SK-N-SH (cell line): ENCODE measurements at regions not wholly inside any gene's neighbourhood (a gene's known extent, or its start where the extent isn't known, plus 50 kb on each side); places are given as distances from the start of the nearest gene placed in this dataset.
A peak's percentile ranks its signal among the peaks of the same experiment; 100 is the strongest.

Experiments
- CTCF ChIA-PET: fragments of 300-600, 350-600 bp; formaldehyde crosslinking; extraction: SDS; loops from one replicate; lab custom pipeline; 2021; lab: Yijun Ruan, JAX
- POLR2A ChIA-PET: fragments of 350-600 bp; sonication (Branson Sonifier 250); formaldehyde crosslinking; extraction: SDS; loops from one replicate; lab custom pipeline; 2020; ENCODE audit warnings: antibody characterized with exemption, inconsistent platforms; lab: Yijun Ruan, JAX
- DNase-seq: peaks from one replicate; pipeline ENCODE4 v3.0.0; 2012
- H2AFZ ChIP-seq: fragments of 200-600 bp; sonication (generic); 2 replicates; pipeline ENCODE4 v1.8.1; 2016; ENCODE audit warnings: antibody characterized with exemption, mild to moderate bottlenecking, low read depth
- H3F3A ChIP-seq: fragments of 200-600 bp; sonication (generic); replicated peaks from 2 replicates; pipeline ENCODE3; 2016; ENCODE audit warnings: antibody characterized with exemption, mild to moderate bottlenecking; ENCODE audit not compliant: insufficient read depth
- H3K27ac ChIP-seq, 2 experiments: fragments of 200-500 bp in 1 of 2; fragments of 200-600 bp in 1 of 2; sonication (Bioruptor generic) in 1 of 2; sonication (generic), shearing (Covaris generic) in 1 of 2; 2 replicates each; pipeline versions ENCODE4 v1.5.1 to v1.6.1; 2014 to 2016; ENCODE audit warnings: low read depth in 2 of 2, inconsistent platforms in 1 of 2, low read length in 1 of 2, mild to moderate bottlenecking in 1 of 2, mixed read lengths in 1 of 2
- H3K27me3 ChIP-seq: fragments of 200-600 bp; sonication (generic), shearing (Covaris generic); 2 replicates; pipeline ENCODE4 v1.6.1; 2016; ENCODE audit warnings: mixed run types; ENCODE audit not compliant: insufficient read depth
- H3K36me3 ChIP-seq, 2 experiments: fragments of 200-500 bp in 1 of 2; fragments of 200-600 bp in 1 of 2; sonication (Bioruptor generic) in 1 of 2; sonication (generic) in 1 of 2; replicated peaks in 1 of 2; 2 replicates each; pipeline versions ENCODE3 to v1.5.1; 2014 to 2016; ENCODE audit warnings: low read length in 1 of 2, mild to moderate bottlenecking in 1 of 2; ENCODE audit not compliant: insufficient read depth in 2 of 2, control insufficient read depth in 1 of 2
- H3K4me1 ChIP-seq, 2 experiments: fragments of 200-500 bp in 1 of 2; fragments of 200-600 bp in 1 of 2; sonication (Bioruptor generic) in 1 of 2; sonication (generic), shearing (Covaris generic) in 1 of 2; 2 replicates each; pipeline versions ENCODE4 v1.5.1 to v1.6.1; 2014 to 2016; ENCODE audit warnings: low read depth in 1 of 2, low read length in 1 of 2, mixed run types in 1 of 2; ENCODE audit not compliant: insufficient read depth in 2 of 2, control insufficient read depth in 1 of 2
- H3K4me2 ChIP-seq: fragments of 200-600 bp; sonication (generic), shearing (Covaris generic); 2 replicates; pipeline ENCODE4 v1.6.1; 2017; ENCODE audit warnings: mixed run types
- H3K4me3 ChIP-seq, 2 experiments: fragments of 200-500 bp in 1 of 2; fragments of 200-600 bp in 1 of 2; sonication (Bioruptor generic) in 1 of 2; sonication (generic), shearing (Covaris generic) in 1 of 2; 2 replicates each; pipeline versions ENCODE4 v1.5.1 to v1.8.1; 2014 to 2016; ENCODE audit warnings: low read depth in 2 of 2, inconsistent platforms in 1 of 2, low read length in 1 of 2, mild to moderate bottlenecking in 1 of 2, mixed read lengths in 1 of 2, moderate library complexity in 1 of 2
- H3K79me2 ChIP-seq: fragments of 200-600 bp; sonication (generic); 2 replicates; pipeline ENCODE4 v1.8.1; 2017; ENCODE audit warnings: mild to moderate bottlenecking; ENCODE audit not compliant: insufficient read depth
- H3K9ac ChIP-seq: fragments of 200-600 bp; sonication (generic); 2 replicates; pipeline ENCODE4 v1.6.1; 2017; ENCODE audit warnings: mixed run types
- H3K9me2 ChIP-seq: fragments of 200-600 bp; sonication (generic); 2 replicates; pipeline ENCODE4 v1.6.1; 2017; ENCODE audit warnings: mixed run types
- H3K9me3 ChIP-seq: fragments of 200-600 bp; sonication (generic); 2 replicates; pipeline ENCODE4 v1.6.1; 2017; ENCODE audit warnings: mixed run types, mild to moderate bottlenecking, moderate library complexity
- H4K20me1 ChIP-seq: fragments of 200-600 bp; sonication (generic); 2 replicates; pipeline ENCODE4 v1.6.1; 2017; ENCODE audit warnings: mild to moderate bottlenecking, mixed run types; ENCODE audit not compliant: insufficient read depth
- CHD2 ChIP-seq: fragments of 150-350 bp; IDR thresholded peaks from 2 replicates; pipeline ENCODE4 v1.6.1; 2018; ENCODE audit warnings: low read length; ENCODE audit not compliant: partially characterized antibody
- ELF1 ChIP-seq: IDR thresholded peaks from 2 replicates; pipeline ENCODE4 v1.4.0; 2012
- EP300 ChIP-seq, 2 experiments: IDR thresholded peaks; 2 replicates each; pipeline versions ENCODE4 v1.4.0 to v1.6.1; 2012; ENCODE audit warnings: borderline replicate concordance in 1 of 2, low read depth in 1 of 2, low read length in 1 of 2
- EZH2phosphoT487 ChIP-seq: fragments of 200-600 bp; sonication (generic); IDR thresholded peaks from 2 replicates; pipeline ENCODE4 v1.6.1; 2017; ENCODE audit warnings: low read depth, mixed run types, mild to moderate bottlenecking, antibody characterized with exemption, moderate library complexity, borderline replicate concordance
- FOSL2 ChIP-seq: IDR thresholded peaks from 2 replicates; pipeline ENCODE4 v1.4.0; 2012; ENCODE audit warnings: low read depth, mild to moderate bottlenecking, moderate library complexity, borderline replicate concordance
- FOXM1 ChIP-seq: IDR thresholded peaks from 2 replicates; pipeline ENCODE4 v1.4.0; 2012; ENCODE audit warnings: low read depth, mild to moderate bottlenecking
- GABPA ChIP-seq: IDR thresholded peaks from 2 replicates; pipeline ENCODE4 v1.4.0; 2012; ENCODE audit warnings: low read depth, mild to moderate bottlenecking
- GATA2 ChIP-seq: sonication (generic); formaldehyde crosslinking; IDR thresholded peaks from 2 replicates; pipeline ENCODE4 v1.5.0; 2020; ENCODE audit warnings: mild to moderate bottlenecking, missing genetic modification reagents
- MEF2A ChIP-seq: IDR thresholded peaks from 2 replicates; pipeline ENCODE4 v1.4.0; 2012; ENCODE audit warnings: low read depth, borderline replicate concordance
- NFIC ChIP-seq: IDR thresholded peaks from 2 replicates; pipeline ENCODE4 v1.4.0; 2012; ENCODE audit warnings: borderline replicate concordance
- NRF1 ChIP-seq: IDR thresholded peaks from 2 replicates; pipeline ENCODE4 v1.6.1; 2012; ENCODE audit warnings: low read depth, mild to moderate bottlenecking, low read length
- RCOR1 ChIP-seq: fragments of 150-350 bp; IDR thresholded peaks from 2 replicates; pipeline ENCODE4 v1.6.1; 2017; ENCODE audit warnings: antibody characterized with exemption, low read length
- RFX5 ChIP-seq: IDR thresholded peaks from 2 replicates; pipeline ENCODE4 v1.6.1; 2012; ENCODE audit warnings: mild to moderate bottlenecking, improper control_type of control experiment, low read length
- SIN3A ChIP-seq: IDR thresholded peaks from 2 replicates; pipeline ENCODE4 v1.6.1; 2012; ENCODE audit warnings: low read depth, mild to moderate bottlenecking, low read length, moderate library complexity, borderline replicate concordance
- TAF1 ChIP-seq: IDR thresholded peaks from 2 replicates; pipeline ENCODE4 v1.6.1; 2012; ENCODE audit warnings: low read depth, mild to moderate bottlenecking, low read length, moderate library complexity, borderline replicate concordance
- TEAD4 ChIP-seq: IDR thresholded peaks from 2 replicates; pipeline ENCODE4 v1.4.0; 2012; ENCODE audit warnings: mild to moderate bottlenecking, borderline replicate concordance; ENCODE audit not compliant: insufficient read depth
- YY1 ChIP-seq: IDR thresholded peaks from 2 replicates; pipeline ENCODE4 v1.4.0; 2012; ENCODE audit warnings: low read depth, mild to moderate bottlenecking
- WGBS: methylation state at CpG from one replicate; pipeline ENCODE4 v1.1.6; 2017; ENCODE audit warnings: low lambda C conversion rate; 5-methylcytosine and 5-hydroxymethylcytosine counted together
- TF ChIP-seq, protein P1 (sequence below): IDR thresholded peaks from 2 replicates; pipeline ENCODE4 v1.4.0; 2012; ENCODE audit warnings: low read depth
- TF ChIP-seq, protein P2 (sequence below): IDR thresholded peaks from 2 replicates; pipeline ENCODE4 v1.4.0; 2012; ENCODE audit warnings: low read depth, borderline replicate concordance
- TF ChIP-seq, protein P3 (sequence below): IDR thresholded peaks from 2 replicates; pipeline ENCODE4 v1.4.0; 2012; ENCODE audit warnings: low read depth, borderline replicate concordance
- TF ChIP-seq, protein P4 (sequence below): fragments of 150-350 bp; IDR thresholded peaks from 2 replicates; pipeline ENCODE4 v1.6.1; 2016; ENCODE audit warnings: mild to moderate bottlenecking, low read depth, low read length
- TF ChIP-seq, protein P5 (sequence below): IDR thresholded peaks from 2 replicates; pipeline ENCODE4 v1.6.1; 2012; ENCODE audit warnings: mild to moderate bottlenecking, low read depth, low read length, moderate library complexity

DNA sequence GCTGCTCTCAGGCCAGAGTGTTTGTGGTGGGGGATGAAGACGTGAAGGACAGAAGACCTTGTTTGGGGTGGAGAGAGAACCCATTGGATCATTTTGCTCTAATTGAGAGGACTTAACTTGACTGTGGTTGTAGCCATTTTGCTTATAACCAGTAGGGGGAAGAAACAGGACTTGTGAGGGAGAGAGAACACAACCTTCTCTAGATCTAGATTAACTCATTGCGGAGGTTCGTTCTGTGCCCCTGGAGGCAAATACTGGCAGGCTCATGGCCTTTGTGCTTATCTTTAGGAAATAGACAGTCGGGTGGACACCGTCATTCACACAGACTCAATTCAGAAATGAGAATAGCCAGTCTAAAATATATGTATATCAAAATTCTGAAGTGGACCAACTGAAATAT lies 147.0 kb upstream of the LHCGR start:
- peaks cover 0 to 25% of the 10 kb centered on the region in 2 experiments; a peak in 2 of 4 replicates for H3K4me1 ChIP-seq
- no peak overlapping the region for H2AFZ ChIP-seq
- H3K4me2 ChIP-seq = no peak overlapping the region
- TF ChIP-seq, protein P1, sequence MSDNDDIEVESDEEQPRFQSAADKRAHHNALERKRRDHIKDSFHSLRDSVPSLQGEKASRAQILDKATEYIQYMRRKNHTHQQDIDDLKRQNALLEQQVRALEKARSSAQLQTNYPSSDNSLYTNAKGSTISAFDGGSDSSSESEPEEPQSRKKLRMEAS = no peak
- no peak for TF ChIP-seq YY1
- TF ChIP-seq, protein P2, sequence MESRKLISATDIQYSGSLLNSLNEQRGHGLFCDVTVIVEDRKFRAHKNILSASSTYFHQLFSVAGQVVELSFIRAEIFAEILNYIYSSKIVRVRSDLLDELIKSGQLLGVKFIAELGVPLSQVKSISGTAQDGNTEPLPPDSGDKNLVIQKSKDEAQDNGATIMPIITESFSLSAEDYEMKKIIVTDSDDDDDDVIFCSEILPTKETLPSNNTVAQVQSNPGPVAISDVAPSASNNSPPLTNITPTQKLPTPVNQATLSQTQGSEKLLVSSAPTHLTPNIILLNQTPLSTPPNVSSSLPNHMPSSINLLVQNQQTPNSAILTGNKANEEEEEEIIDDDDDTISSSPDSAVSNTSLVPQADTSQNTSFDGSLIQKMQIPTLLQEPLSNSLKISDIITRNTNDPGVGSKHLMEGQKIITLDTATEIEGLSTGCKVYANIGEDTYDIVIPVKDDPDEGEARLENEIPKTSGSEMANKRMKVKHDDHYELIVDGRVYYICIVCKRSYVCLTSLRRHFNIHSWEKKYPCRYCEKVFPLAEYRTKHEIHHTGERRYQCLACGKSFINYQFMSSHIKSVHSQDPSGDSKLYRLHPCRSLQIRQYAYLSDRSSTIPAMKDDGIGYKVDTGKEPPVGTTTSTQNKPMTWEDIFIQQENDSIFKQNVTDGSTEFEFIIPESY = no peak
- TF ChIP-seq NRF1 = no peak
- no peak for TF ChIP-seq EZH2phosphoT487
- no peak for TF ChIP-seq GATA2 (CRISPR knock-in tag)
- TF ChIP-seq SIN3A = no peak
- TF ChIP-seq FOXM1 = no peak
- no peak for TF ChIP-seq FOSL2
- TF ChIP-seq MEF2A = no peak
- TF ChIP-seq ELF1 = no peak
- no peak for TF ChIP-seq GABPA
- TF ChIP-seq TAF1 = no peak
- TF ChIP-seq RFX5 = no peak
- TF ChIP-seq TEAD4 = no peak
- ChIA-PET POLR2A (no interaction called here), CTCF (no interaction called here)
- peaks cover 3% of the 10 kb centered on the region for H3F3A ChIP-seq
- H3K4me3 ChIP-seq = no peak overlapping the region
- no peaks in the 10 kb centered on the region for H3K9me3 ChIP-seq
- H3K36me3 ChIP-seq = no peaks in the 10 kb centered on the region
- no peak overlapping the region for H3K9ac ChIP-seq
- 50% methylated on average over 5 of the region's 5 CpGs for WGBS
- H4K20me1 ChIP-seq = no peaks in the 10 kb centered on the region
- no peaks in the 10 kb centered on the region for H3K79me2 ChIP-seq
- DNase-seq = no peak
- no peaks in the 10 kb centered on the region for H3K9me2 ChIP-seq
- no peaks in the 10 kb centered on the region for H3K27me3 ChIP-seq
- no peak overlapping the region for H3K27ac ChIP-seq

DNA sequence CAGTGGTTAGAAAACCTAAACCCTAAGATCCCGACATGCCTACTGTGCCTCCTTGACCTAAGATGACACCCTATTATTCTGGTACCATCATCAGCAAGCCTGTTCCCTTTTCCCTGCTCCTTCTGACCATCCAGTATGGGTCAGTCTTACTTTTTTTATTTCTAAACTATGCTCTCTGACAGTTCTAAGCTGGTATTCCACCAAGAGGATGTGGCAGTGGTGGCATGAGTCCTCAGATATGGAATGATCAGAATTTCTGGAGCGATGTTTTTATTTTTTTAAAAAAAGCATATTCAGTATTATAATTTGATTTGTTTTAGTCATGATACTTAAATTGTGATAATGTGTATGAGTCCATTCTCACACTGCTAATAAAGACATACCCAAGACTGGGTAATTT lies 145.9 kb upstream of the LHCGR start:
- Histone ChIP-seq H3K9ac (no peak overlapping the region), H3K27ac (no peak overlapping the region; a peak in 1 of 4 replicates), H3K36me3 (no peaks in the 10 kb centered on the region), H3K27me3 (no peaks in the 10 kb centered on the region), H3F3A (peaks cover 3% of the 10 kb centered on the region), H4K20me1 (no peaks in the 10 kb centered on the region), H3K79me2 (no peaks in the 10 kb centered on the region), H2AFZ (no peak overlapping the region), H3K4me2 (0 out of 2 replicates have a peak overlapping the region, but pooled peaks have one; percentile 28), H3K4me3 (no peak overlapping the region), H3K4me1 (peaks cover 0 to 25% of the 10 kb centered on the region in 2 experiments; a peak in 2 of 4 replicates), H3K9me2 (no peaks in the 10 kb centered on the region), H3K9me3 (no peaks in the 10 kb centered on the region)
- DNase-seq = no peak
- ChIA-PET POLR2A (no interaction called here), CTCF (interaction anchor here (1.0 to 1.1 kb wide), 2 partner anchors 20 to 27 kb away, joined by 3 read pairs; no protein-coding TSS in a partner anchor)
- WGBS = 39% methylated on average over 2 of the region's 2 CpGs
- no peak for TF ChIP-seq NRF1
- TF ChIP-seq, protein P3, sequence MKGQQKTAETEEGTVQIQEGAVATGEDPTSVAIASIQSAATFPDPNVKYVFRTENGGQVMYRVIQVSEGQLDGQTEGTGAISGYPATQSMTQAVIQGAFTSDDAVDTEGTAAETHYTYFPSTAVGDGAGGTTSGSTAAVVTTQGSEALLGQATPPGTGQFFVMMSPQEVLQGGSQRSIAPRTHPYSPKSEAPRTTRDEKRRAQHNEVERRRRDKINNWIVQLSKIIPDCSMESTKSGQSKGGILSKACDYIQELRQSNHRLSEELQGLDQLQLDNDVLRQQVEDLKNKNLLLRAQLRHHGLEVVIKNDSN = no peak
- no peak for TF ChIP-seq MEF2A
- TF ChIP-seq, protein P4, sequence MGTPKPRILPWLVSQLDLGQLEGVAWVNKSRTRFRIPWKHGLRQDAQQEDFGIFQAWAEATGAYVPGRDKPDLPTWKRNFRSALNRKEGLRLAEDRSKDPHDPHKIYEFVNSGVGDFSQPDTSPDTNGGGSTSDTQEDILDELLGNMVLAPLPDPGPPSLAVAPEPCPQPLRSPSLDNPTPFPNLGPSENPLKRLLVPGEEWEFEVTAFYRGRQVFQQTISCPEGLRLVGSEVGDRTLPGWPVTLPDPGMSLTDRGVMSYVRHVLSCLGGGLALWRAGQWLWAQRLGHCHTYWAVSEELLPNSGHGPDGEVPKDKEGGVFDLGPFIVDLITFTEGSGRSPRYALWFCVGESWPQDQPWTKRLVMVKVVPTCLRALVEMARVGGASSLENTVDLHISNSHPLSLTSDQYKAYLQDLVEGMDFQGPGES = no peak
- no peak for TF ChIP-seq NFIC
- TF ChIP-seq, protein P5, sequence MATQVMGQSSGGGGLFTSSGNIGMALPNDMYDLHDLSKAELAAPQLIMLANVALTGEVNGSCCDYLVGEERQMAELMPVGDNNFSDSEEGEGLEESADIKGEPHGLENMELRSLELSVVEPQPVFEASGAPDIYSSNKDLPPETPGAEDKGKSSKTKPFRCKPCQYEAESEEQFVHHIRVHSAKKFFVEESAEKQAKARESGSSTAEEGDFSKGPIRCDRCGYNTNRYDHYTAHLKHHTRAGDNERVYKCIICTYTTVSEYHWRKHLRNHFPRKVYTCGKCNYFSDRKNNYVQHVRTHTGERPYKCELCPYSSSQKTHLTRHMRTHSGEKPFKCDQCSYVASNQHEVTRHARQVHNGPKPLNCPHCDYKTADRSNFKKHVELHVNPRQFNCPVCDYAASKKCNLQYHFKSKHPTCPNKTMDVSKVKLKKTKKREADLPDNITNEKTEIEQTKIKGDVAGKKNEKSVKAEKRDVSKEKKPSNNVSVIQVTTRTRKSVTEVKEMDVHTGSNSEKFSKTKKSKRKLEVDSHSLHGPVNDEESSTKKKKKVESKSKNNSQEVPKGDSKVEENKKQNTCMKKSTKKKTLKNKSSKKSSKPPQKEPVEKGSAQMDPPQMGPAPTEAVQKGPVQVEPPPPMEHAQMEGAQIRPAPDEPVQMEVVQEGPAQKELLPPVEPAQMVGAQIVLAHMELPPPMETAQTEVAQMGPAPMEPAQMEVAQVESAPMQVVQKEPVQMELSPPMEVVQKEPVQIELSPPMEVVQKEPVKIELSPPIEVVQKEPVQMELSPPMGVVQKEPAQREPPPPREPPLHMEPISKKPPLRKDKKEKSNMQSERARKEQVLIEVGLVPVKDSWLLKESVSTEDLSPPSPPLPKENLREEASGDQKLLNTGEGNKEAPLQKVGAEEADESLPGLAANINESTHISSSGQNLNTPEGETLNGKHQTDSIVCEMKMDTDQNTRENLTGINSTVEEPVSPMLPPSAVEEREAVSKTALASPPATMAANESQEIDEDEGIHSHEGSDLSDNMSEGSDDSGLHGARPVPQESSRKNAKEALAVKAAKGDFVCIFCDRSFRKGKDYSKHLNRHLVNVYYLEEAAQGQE = no peak
- TF ChIP-seq CHD2 = no peak
- no peak for TF ChIP-seq RCOR1
- no peak for TF ChIP-seq EP300 (IDR thresholded peaks at IDR 0.05; ENCODE audit: borderline replicate concordance in 1 of 2, low read depth in 1 of 2, low read length in 1 of 2)
- TF ChIP-seq TEAD4 = no peak
